ENCODE measurements at regions not wholly inside any gene's neighbourhood (a gene's known extent, or its start where the extent isn't known, plus 50 kb on each side); places are given as distances from the start of the nearest gene placed in this dataset.

- Histone ChIP-seq H3K27me3 (ENCODE audit: insufficient read depth, low read length) (peaks cover 41% of the 10 kb centered on the region), H3K4me3 (ENCODE audit: low read length) (peak overlapping the region; percentile 38), H3K36me3 (ENCODE audit: insufficient read depth, low read length) (no peaks in the 10 kb centered on the region), H3K4me1 (ENCODE audit: insufficient read depth, low read length) (0 out of 2 replicates have a peak, but pooled peaks cover 3% of the 10 kb centered on the region), H3K9me3 (ENCODE audit: insufficient read depth, low read depth, low read length) (no peaks in the 10 kb centered on the region), H3K9ac (ENCODE audit: low read depth, low read length) (no peak overlapping the region), H3K27ac (ENCODE audit: low read depth, low read length) (no peak overlapping the region)
- WGBS: 5% methylated on average over 58 of the region's 58 CpGs
These were observed 140.8 kb downstream of the SMAD6 start for GRCh38 chr15:66842710-66843441.

- Histone ChIP-seq H3K4me1 (ENCODE audit: insufficient read depth, low read length) (0 out of 2 replicates have a peak, but pooled peaks cover under 1% of the 10 kb centered on the region), H3K9me3 (ENCODE audit: insufficient read depth, low read depth, low read length) (no peaks in the 10 kb centered on the region), H3K27me3 (ENCODE audit: insufficient read depth, low read length) (peaks cover 41% of the 10 kb centered on the region), H3K36me3 (ENCODE audit: insufficient read depth, low read length) (no peaks in the 10 kb centered on the region), H3K4me3 (ENCODE audit: low read length) (no peak overlapping the region), H3K9ac (ENCODE audit: low read depth, low read length) (no peak overlapping the region), H3K27ac (ENCODE audit: low read depth, low read length) (no peak overlapping the region)
- WGBS: 82% methylated on average over 2 of the region's 2 CpGs
These were observed 141.5 kb downstream of the SMAD6 start for GRCh38 chr15:66843581-66843980.

DNA sequence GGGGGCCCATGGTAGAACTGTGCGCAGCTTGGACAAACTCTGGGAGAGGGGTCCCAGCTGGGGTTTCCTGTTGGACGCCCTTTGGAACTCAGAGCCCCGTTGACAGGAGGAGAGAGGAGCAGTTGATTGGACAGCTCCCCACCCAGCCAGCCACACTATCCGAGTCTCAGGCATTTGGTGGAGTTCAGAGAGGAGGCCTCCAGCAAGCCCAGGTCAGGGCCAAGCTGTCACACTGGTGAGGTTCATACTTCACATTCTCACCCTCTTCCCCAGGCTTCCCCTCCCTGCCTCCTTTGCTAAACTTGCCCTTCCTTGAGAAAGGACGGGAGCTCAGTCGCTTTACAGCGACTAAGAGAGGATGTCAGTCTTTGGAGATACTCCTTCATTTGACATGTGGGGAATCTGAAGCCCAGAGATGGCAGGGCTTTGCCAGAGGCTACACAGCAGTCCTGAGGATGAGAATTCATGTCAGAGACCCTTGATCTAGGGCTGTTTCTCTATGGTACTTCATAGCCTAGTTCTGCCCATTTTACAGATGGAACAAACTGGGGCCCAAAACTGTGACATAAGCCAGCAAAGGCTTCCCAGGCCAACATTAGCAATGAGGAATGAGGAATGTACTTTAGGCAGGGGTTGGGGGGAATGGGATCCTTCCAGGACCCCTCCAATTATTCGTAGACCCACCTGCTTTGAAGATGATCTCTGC lies 142.2 kb downstream of the SMAD6 start:
- Histone ChIP-seq H3K9me3 (ENCODE audit: insufficient read depth, low read depth, low read length) (no peaks in the 10 kb centered on the region), H3K27ac (ENCODE audit: low read depth, low read length) (no peak overlapping the region), H3K4me3 (ENCODE audit: low read length) (no peak overlapping the region), H3K4me1 (ENCODE audit: insufficient read depth, low read length) (no peaks in the 10 kb centered on the region), H3K36me3 (ENCODE audit: insufficient read depth, low read length) (no peaks in the 10 kb centered on the region), H3K27me3 (ENCODE audit: insufficient read depth, low read length) (peaks cover 41% of the 10 kb centered on the region), H3K9ac (ENCODE audit: low read depth, low read length) (no peak overlapping the region)
- WGBS: 79% methylated on average over 8 of the region's 8 CpGs

DNA sequence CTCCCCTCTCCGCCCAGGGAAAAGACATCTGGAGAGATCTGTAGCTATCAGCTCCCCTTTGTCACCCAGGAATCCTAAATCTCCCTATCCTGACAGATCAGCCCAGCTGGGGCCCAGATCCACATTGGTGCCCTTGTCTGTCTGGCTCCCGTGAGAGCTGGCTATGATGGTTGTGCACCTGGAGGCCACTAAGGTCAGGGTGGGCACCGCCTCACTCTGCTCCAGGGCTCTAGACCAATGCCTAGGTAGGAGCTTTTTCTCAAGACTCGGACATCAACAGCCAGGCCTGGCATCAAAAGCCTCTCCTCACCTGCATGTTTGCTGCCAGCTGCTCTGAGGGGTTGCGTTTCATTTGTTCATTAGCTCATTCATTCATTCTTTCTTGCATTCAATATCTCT lies 142.7 kb downstream of the SMAD6 start:
- Histone ChIP-seq H3K27ac (ENCODE audit: low read depth, low read length) (no peak overlapping the region), H3K9me3 (ENCODE audit: insufficient read depth, low read depth, low read length) (no peaks in the 10 kb centered on the region), H3K4me3 (ENCODE audit: low read length) (no peak overlapping the region), H3K36me3 (ENCODE audit: insufficient read depth, low read length) (no peaks in the 10 kb centered on the region), H3K27me3 (ENCODE audit: insufficient read depth, low read length) (peaks cover 41% of the 10 kb centered on the region), H3K4me1 (ENCODE audit: insufficient read depth, low read length) (no peaks in the 10 kb centered on the region), H3K9ac (ENCODE audit: low read depth, low read length) (no peak overlapping the region)
- 92% methylated on average over 5 of the region's 5 CpGs for WGBS

DNA sequence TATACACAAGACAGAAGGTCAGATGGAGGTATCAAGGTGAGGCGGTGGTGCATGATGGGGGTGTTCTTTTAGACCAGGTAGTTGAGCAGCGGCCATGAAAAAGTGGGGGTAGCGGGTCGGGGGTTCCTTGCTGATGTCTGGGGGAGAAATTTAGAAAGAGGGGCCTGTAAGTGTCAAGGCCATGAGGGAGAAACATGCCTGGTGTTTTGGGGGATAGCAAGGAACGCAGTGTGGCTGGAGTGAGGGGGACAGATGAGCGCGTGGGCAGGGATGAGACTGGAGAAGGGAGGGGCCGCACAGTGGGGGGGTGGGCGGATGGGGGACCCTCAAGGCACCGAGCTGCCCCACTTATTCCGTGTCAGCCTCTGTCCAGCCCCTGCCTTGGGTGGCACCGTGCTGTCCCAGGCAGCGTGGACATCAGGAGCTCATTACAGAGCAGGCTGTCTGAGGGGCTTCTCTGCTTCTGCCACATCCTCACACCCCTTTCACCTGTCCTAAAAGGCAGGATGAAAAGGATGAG lies 143.3 kb downstream of the SMAD6 start:
- no peaks in the 10 kb centered on the region for H3K4me1 ChIP-seq (ENCODE audit: insufficient read depth, low read length)
- WGBS: 91% methylated on average over 13 of the region's 13 CpGs
- no peaks in the 10 kb centered on the region for H3K36me3 ChIP-seq (ENCODE audit: insufficient read depth, low read length)
- no peak overlapping the region for H3K4me3 ChIP-seq (ENCODE audit: low read length)
- H3K9ac ChIP-seq (ENCODE audit: low read depth, low read length): no peak overlapping the region
- no peak overlapping the region for H3K27ac ChIP-seq (ENCODE audit: low read depth, low read length)
- H3K9me3 ChIP-seq (ENCODE audit: insufficient read depth, low read depth, low read length): no peaks in the 10 kb centered on the region
- H3K27me3 ChIP-seq (ENCODE audit: insufficient read depth, low read length): peaks cover 41% of the 10 kb centered on the region

GRCh38 chr15:66846031-66846430 lies 144.0 kb downstream of the SMAD6 start:
- Histone ChIP-seq H3K9ac (ENCODE audit: low read depth, low read length) (no peak overlapping the region), H3K4me1 (ENCODE audit: insufficient read depth, low read length) (peaks cover 3% of the 10 kb centered on the region; the same call in 1 of the 2 replicates), H3K27ac (ENCODE audit: low read depth, low read length) (no peak overlapping the region), H3K36me3 (ENCODE audit: insufficient read depth, low read length) (no peaks in the 10 kb centered on the region), H3K27me3 (ENCODE audit: insufficient read depth, low read length) (peaks cover 34% of the 10 kb centered on the region), H3K9me3 (ENCODE audit: insufficient read depth, low read depth, low read length) (no peaks in the 10 kb centered on the region), H3K4me3 (ENCODE audit: low read length) (no peak overlapping the region)
- 92% methylated on average over 5 of the region's 5 CpGs for WGBS

- H3K4me3 ChIP-seq (ENCODE audit: low read length): no peak overlapping the region
- no peaks in the 10 kb centered on the region for H3K9me3 ChIP-seq (ENCODE audit: insufficient read depth, low read depth, low read length)
- peaks cover 32% of the 10 kb centered on the region for H3K27me3 ChIP-seq (ENCODE audit: insufficient read depth, low read length)
- H3K4me1 ChIP-seq (ENCODE audit: insufficient read depth, low read length): peaks cover 4% of the 10 kb centered on the region; the same call in 1 of the 2 replicates
- no peak overlapping the region for H3K27ac ChIP-seq (ENCODE audit: low read depth, low read length)
- WGBS: 96% methylated on average over 4 of the region's 4 CpGs
- no peaks in the 10 kb centered on the region for H3K36me3 ChIP-seq (ENCODE audit: insufficient read depth, low read length)
- no peak overlapping the region for H3K9ac ChIP-seq (ENCODE audit: low read depth, low read length)
These were observed 144.8 kb downstream of the SMAD6 start for GRCh38 chr15:66846811-66847210.

- no peak overlapping the region for H3K27ac ChIP-seq (ENCODE audit: low read depth, low read length)
These were observed 145.5 kb downstream of the SMAD6 start for GRCh38 chr15:66847565-66847991.

GRCh38 chr15:66848116-66848515 lies 146.1 kb downstream of the SMAD6 start:
- 90% methylated on average over 5 of the region's 5 CpGs for WGBS

More at GRCh38 chr15:66847565-66847991, 145.5 kb downstream of the SMAD6 start:
- WGBS: 93% methylated on average over 1 of the region's 1 CpG
- peaks cover 4% of the 10 kb centered on the region; the same call in 1 of the 2 replicates for H3K4me1 ChIP-seq (ENCODE audit: insufficient read depth, low read length)
- no peak overlapping the region for H3K9ac ChIP-seq (ENCODE audit: low read depth, low read length)
- H3K36me3 ChIP-seq (ENCODE audit: insufficient read depth, low read length): no peaks in the 10 kb centered on the region
- H3K27me3 ChIP-seq (ENCODE audit: insufficient read depth, low read length): peaks cover 33% of the 10 kb centered on the region
- no peaks in the 10 kb centered on the region for H3K9me3 ChIP-seq (ENCODE audit: insufficient read depth, low read depth, low read length)
- no peak overlapping the region for H3K4me3 ChIP-seq (ENCODE audit: low read length)

DNA sequence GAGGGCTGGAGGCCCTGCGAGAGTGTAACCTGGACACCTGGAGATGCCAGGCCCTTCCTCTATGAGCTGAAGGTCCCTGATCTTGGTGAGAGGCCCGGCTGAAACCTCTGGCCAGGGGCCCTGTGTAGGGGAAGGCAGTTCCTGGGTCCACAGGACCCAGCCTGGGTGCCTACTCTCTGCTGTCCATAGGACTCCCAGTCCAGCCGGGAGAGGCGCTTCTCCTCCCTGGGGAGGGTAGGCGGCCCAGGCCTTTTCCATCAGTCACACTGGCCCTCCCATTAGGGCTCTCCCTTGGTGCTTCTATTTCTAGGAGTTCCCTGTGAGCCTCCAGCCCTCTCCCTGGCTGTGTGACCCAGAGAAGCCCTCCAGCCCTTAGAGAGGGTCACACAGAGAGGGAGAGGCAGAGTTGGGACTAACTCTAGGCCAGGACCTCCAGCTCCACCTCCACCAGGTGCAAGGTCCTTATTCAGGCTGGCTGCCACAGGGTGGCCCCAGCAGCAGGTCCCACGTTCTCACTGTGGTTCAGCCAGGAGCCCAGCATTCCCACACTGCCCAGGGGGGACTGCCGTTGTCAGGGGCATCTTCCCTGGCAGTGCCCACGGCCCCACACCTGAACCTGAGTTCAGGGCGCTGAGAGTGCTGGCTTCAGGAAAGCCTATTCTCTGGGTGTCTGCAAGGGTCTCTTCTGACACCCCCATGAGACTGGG lies 146.8 kb downstream of the SMAD6 start:
- Histone ChIP-seq H3K27ac (ENCODE audit: low read depth, low read length) (no peak overlapping the region), H3K27me3 (ENCODE audit: insufficient read depth, low read length) (peaks cover 23% of the 10 kb centered on the region), H3K4me1 (ENCODE audit: insufficient read depth, low read length) (peaks cover 4% of the 10 kb centered on the region; the same call in 1 of the 2 replicates), H3K9ac (ENCODE audit: low read depth, low read length) (no peak overlapping the region), H3K36me3 (ENCODE audit: insufficient read depth, low read length) (no peaks in the 10 kb centered on the region), H3K4me3 (ENCODE audit: low read length) (no peak overlapping the region), H3K9me3 (ENCODE audit: insufficient read depth, low read depth, low read length) (no peaks in the 10 kb centered on the region)
- WGBS: 91% methylated on average over 9 of the region's 9 CpGs

More at GRCh38 chr15:66848116-66848515, 146.1 kb downstream of the SMAD6 start:
- no peak overlapping the region for H3K4me3 ChIP-seq (ENCODE audit: low read length)
- peaks cover 4% of the 10 kb centered on the region; the same call in 1 of the 2 replicates for H3K4me1 ChIP-seq (ENCODE audit: insufficient read depth, low read length)
- H3K27ac ChIP-seq (ENCODE audit: low read depth, low read length): no peak overlapping the region
- no peaks in the 10 kb centered on the region for H3K9me3 ChIP-seq (ENCODE audit: insufficient read depth, low read depth, low read length)
- no peak overlapping the region for H3K9ac ChIP-seq (ENCODE audit: low read depth, low read length)
- H3K27me3 ChIP-seq (ENCODE audit: insufficient read depth, low read length): peaks cover 30% of the 10 kb centered on the region
- no peaks in the 10 kb centered on the region for H3K36me3 ChIP-seq (ENCODE audit: insufficient read depth, low read length)

GRCh38 chr15:66849393-66849745 lies 147.3 kb downstream of the SMAD6 start:
- peaks cover 4% of the 10 kb centered on the region; the same call in 1 of the 2 replicates for H3K4me1 ChIP-seq (ENCODE audit: insufficient read depth, low read length)
- no peak overlapping the region for H3K9ac ChIP-seq (ENCODE audit: low read depth, low read length)
- WGBS: 93% methylated on average over 3 of the region's 3 CpGs
- H3K9me3 ChIP-seq (ENCODE audit: insufficient read depth, low read depth, low read length): no peaks in the 10 kb centered on the region
- H3K27ac ChIP-seq (ENCODE audit: low read depth, low read length): no peak overlapping the region
- H3K36me3 ChIP-seq (ENCODE audit: insufficient read depth, low read length): no peaks in the 10 kb centered on the region
- no peak overlapping the region for H3K4me3 ChIP-seq (ENCODE audit: low read length)
- peaks cover 18% of the 10 kb centered on the region for H3K27me3 ChIP-seq (ENCODE audit: insufficient read depth, low read length)

Data from HUES64 (cell line).